ENCODE measurements at regions not wholly inside any gene's neighbourhood (a gene's known extent, or its start where the extent isn't known, plus 50 kb on each side); places are given as distances from the start of the nearest gene placed in this dataset.

- no peak for TF ChIP-seq CTCF (IDR thresholded peaks at IDR 0.05)
- Histone ChIP-seq H3K9ac (ENCODE audit: insufficient read depth, low read length, poor library complexity, severe bottlenecking) (no peak overlapping the region), H3K9me3 (replicated peaks in 1 of 2; ENCODE audit: control insufficient read depth in 1 of 2, insufficient read depth in 1 of 2, low read length in 2 of 2) (no peaks in the 10 kb centered on the region), H3K4me3 (replicated peaks in 1 of 3; ENCODE audit: low read depth in 2 of 3, low read length in 3 of 3) (no peak overlapping the region), H3K4me2 (replicated peaks; ENCODE audit: extremely low read depth, low read length, poor library complexity, severe bottlenecking) (no peak overlapping the region), H4K20me1 (ENCODE audit: insufficient read depth, low read length) (no peaks in the 10 kb centered on the region), H3K27me3 (ENCODE audit: control insufficient read depth in 2 of 2, insufficient read depth in 2 of 2, low read length in 2 of 2) (peaks cover 0 to 2% of the 10 kb centered on the region in 2 donors), H3K4me1 (ENCODE audit: control insufficient read depth in 1 of 2, insufficient read depth in 2 of 2, low read length in 2 of 2) (no peaks in the 10 kb centered on the region), H3K79me2 (ENCODE audit: insufficient read depth, low read length) (no peaks in the 10 kb centered on the region), H3K27ac (ENCODE audit: low read depth in 1 of 2, low read length in 2 of 2) (no peak overlapping the region), H3K36me3 (replicated peaks in 1 of 2; ENCODE audit: control insufficient read depth in 1 of 2, insufficient read depth in 2 of 2, low read length in 2 of 2) (no peaks in the 10 kb centered on the region), H2AFZ (ENCODE audit: insufficient read depth, low read depth, low read length, poor library complexity, severe bottlenecking) (no peak overlapping the region)
- Mint-ChIP-seq H3K36me3 (no peaks in the 10 kb centered on the region), H3K27ac (no peak overlapping the region), H3K9me3 (peaks cover 0 to 2% (median 0%) of the 10 kb centered on the region in 7 donors), H3K4me1 (no peaks in the 10 kb centered on the region), H3K27me3 (ENCODE audit: low read depth in 3 of 3) (peaks cover 0 to 7% (median 2%) of the 10 kb centered on the region in 3 donors), H3K4me3 (no peak overlapping the region)
- intact Hi-C loops (cut with micrococcal nuclease): no loop called here
- DNase-seq: no peak
- WGBS (ENCODE audit: insufficient coverage): no CpG with 5 or more reads among the region's 3 CpGs
Observed at GRCh38 chr11:104547996-104548661, 350.1 kb downstream of the CASP12 start.

GRCh38 chr11:104546501-104546900 lies 351.8 kb downstream of the CASP12 start:
- Mint-ChIP-seq H3K27me3 (ENCODE audit: low read depth in 3 of 3) (peaks cover 0 to 5% (median 2%) of the 10 kb centered on the region in 3 donors), H3K9me3 (peaks cover 0 to 2% (median 0%) of the 10 kb centered on the region in 7 donors), H3K4me1 (no peaks in the 10 kb centered on the region), H3K27ac (no peak overlapping the region), H3K36me3 (no peaks in the 10 kb centered on the region), H3K4me3 (no peak overlapping the region)
- Histone ChIP-seq H3K79me2 (ENCODE audit: insufficient read depth, low read length) (no peaks in the 10 kb centered on the region), H3K4me2 (replicated peaks; ENCODE audit: extremely low read depth, low read length, poor library complexity, severe bottlenecking) (no peak overlapping the region), H3K4me1 (ENCODE audit: control insufficient read depth in 1 of 2, insufficient read depth in 2 of 2, low read length in 2 of 2) (no peaks in the 10 kb centered on the region), H4K20me1 (ENCODE audit: insufficient read depth, low read length) (no peaks in the 10 kb centered on the region), H3K9ac (ENCODE audit: insufficient read depth, low read length, poor library complexity, severe bottlenecking) (no peak overlapping the region), H2AFZ (ENCODE audit: insufficient read depth, low read depth, low read length, poor library complexity, severe bottlenecking) (no peak overlapping the region), H3K9me3 (replicated peaks in 1 of 2; ENCODE audit: control insufficient read depth in 1 of 2, insufficient read depth in 1 of 2, low read length in 2 of 2) (no peaks in the 10 kb centered on the region), H3K27me3 (ENCODE audit: control insufficient read depth in 2 of 2, insufficient read depth in 2 of 2, low read length in 2 of 2) (no peaks in the 10 kb centered on the region), H3K36me3 (replicated peaks in 1 of 2; ENCODE audit: control insufficient read depth in 1 of 2, insufficient read depth in 2 of 2, low read length in 2 of 2) (no peaks in the 10 kb centered on the region), H3K27ac (ENCODE audit: low read depth in 1 of 2, low read length in 2 of 2) (no peak overlapping the region), H3K4me3 (replicated peaks in 1 of 3; ENCODE audit: low read depth in 2 of 3, low read length in 3 of 3) (no peak overlapping the region)
- no CpG with 5 or more reads among the region's 2 CpGs for WGBS (ENCODE audit: insufficient coverage)
- no peak for DNase-seq
- no peak for TF ChIP-seq CTCF (IDR thresholded peaks at IDR 0.05)
- intact Hi-C loops (cut with micrococcal nuclease): no loop called here

Measured in CD14-positive monocyte (primary cell).